ENCODE measurements at regions not wholly inside any gene's neighbourhood (a gene's known extent, or its start where the extent isn't known, plus 50 kb on each side); places are given as distances from the start of the nearest gene placed in this dataset.

GRCh38 chr3:117282566-117282965, 573.0 kb downstream of the TUSC7 start:
- Histone ChIP-seq H3K9me3 (ENCODE audit: insufficient read depth, low read length) (no peaks in the 10 kb centered on the region), H3K4me3 (ENCODE audit: low read length) (no peak overlapping the region), H3K79me2 (ENCODE audit: low read length) (no peaks in the 10 kb centered on the region), H3K4me2 (ENCODE audit: low read length) (no peak overlapping the region), H3K36me3 (replicated peaks; ENCODE audit: low read depth, low read length) (no peaks in the 10 kb centered on the region), H4K20me1 (ENCODE audit: insufficient read depth, low read length) (no peaks in the 10 kb centered on the region), H3K27me3 (ENCODE audit: low read depth, low read length) (no peaks in the 10 kb centered on the region), H2AFZ (ENCODE audit: low read depth, low read length) (no peak overlapping the region), H3K9ac (ENCODE audit: low read length) (no peak overlapping the region), H3K27ac (ENCODE audit: low read length) (no peak overlapping the region), H3K4me1 (ENCODE audit: low read length) (peaks cover 17% of the 10 kb centered on the region)
- no peak for TF ChIP-seq EZH2phosphoT487 (IDR thresholded peaks at IDR 0.05; ENCODE audit: low read depth)
- TF ChIP-seq CTCF (IDR thresholded peaks at IDR 0.05; ENCODE audit: low read depth, low read length): no peak

GRCh38 chr3:117285737-117286136, 576.2 kb downstream of the TUSC7 start:
- H3K27ac ChIP-seq (ENCODE audit: low read length): no peak overlapping the region
- no peak for TF ChIP-seq CTCF (IDR thresholded peaks at IDR 0.05; ENCODE audit: low read depth, low read length)
- TF ChIP-seq EZH2phosphoT487 (IDR thresholded peaks at IDR 0.05; ENCODE audit: low read depth): no peak

GRCh38 chr3:117286488-117286887, 576.9 kb downstream of the TUSC7 start:
- Histone ChIP-seq H3K27ac (ENCODE audit: low read length) (no peak overlapping the region), H3K4me2 (ENCODE audit: low read length) (no peak overlapping the region), H3K4me1 (ENCODE audit: low read length) (no peaks in the 10 kb centered on the region), H3K9me3 (ENCODE audit: insufficient read depth, low read length) (no peaks in the 10 kb centered on the region), H4K20me1 (ENCODE audit: insufficient read depth, low read length) (no peaks in the 10 kb centered on the region), H3K4me3 (ENCODE audit: low read length) (no peak overlapping the region), H2AFZ (ENCODE audit: low read depth, low read length) (no peak overlapping the region), H3K36me3 (replicated peaks; ENCODE audit: low read depth, low read length) (no peaks in the 10 kb centered on the region), H3K79me2 (ENCODE audit: low read length) (no peaks in the 10 kb centered on the region), H3K9ac (ENCODE audit: low read length) (no peak overlapping the region), H3K27me3 (ENCODE audit: low read depth, low read length) (no peaks in the 10 kb centered on the region)
- TF ChIP-seq CTCF (IDR thresholded peaks at IDR 0.05; ENCODE audit: low read depth, low read length) (no peak), EZH2phosphoT487 (IDR thresholded peaks at IDR 0.05; ENCODE audit: low read depth) (no peak)

More at GRCh38 chr3:117285737-117286136, 576.2 kb downstream of the TUSC7 start:
- Histone ChIP-seq H4K20me1 (ENCODE audit: insufficient read depth, low read length) (no peaks in the 10 kb centered on the region), H3K27me3 (ENCODE audit: low read depth, low read length) (no peaks in the 10 kb centered on the region), H3K4me3 (ENCODE audit: low read length) (no peak overlapping the region), H3K4me2 (ENCODE audit: low read length) (no peak overlapping the region), H2AFZ (ENCODE audit: low read depth, low read length) (no peak overlapping the region), H3K9ac (ENCODE audit: low read length) (no peak overlapping the region), H3K36me3 (replicated peaks; ENCODE audit: low read depth, low read length) (no peaks in the 10 kb centered on the region), H3K79me2 (ENCODE audit: low read length) (no peaks in the 10 kb centered on the region), H3K9me3 (ENCODE audit: insufficient read depth, low read length) (no peaks in the 10 kb centered on the region), H3K4me1 (ENCODE audit: low read length) (no peaks in the 10 kb centered on the region)

- Histone ChIP-seq H2AFZ (ENCODE audit: low read depth, low read length) (no peak overlapping the region), H3K4me3 (ENCODE audit: low read length) (no peak overlapping the region), H3K27me3 (ENCODE audit: low read depth, low read length) (no peaks in the 10 kb centered on the region), H3K36me3 (replicated peaks; ENCODE audit: low read depth, low read length) (no peaks in the 10 kb centered on the region), H3K4me2 (ENCODE audit: low read length) (no peak overlapping the region), H3K27ac (ENCODE audit: low read length) (no peak overlapping the region), H3K9ac (ENCODE audit: low read length) (no peak overlapping the region), H4K20me1 (ENCODE audit: insufficient read depth, low read length) (no peaks in the 10 kb centered on the region), H3K4me1 (ENCODE audit: low read length) (no peaks in the 10 kb centered on the region), H3K9me3 (ENCODE audit: insufficient read depth, low read length) (no peaks in the 10 kb centered on the region), H3K79me2 (ENCODE audit: low read length) (no peaks in the 10 kb centered on the region)
- TF ChIP-seq CTCF (IDR thresholded peaks at IDR 0.05; ENCODE audit: low read depth, low read length) (no peak), EZH2phosphoT487 (IDR thresholded peaks at IDR 0.05; ENCODE audit: low read depth) (no peak)
These were observed 578.0 kb downstream of the TUSC7 start for GRCh38 chr3:117287602-117288001.

All from OCI-LY3 (cell line).